ENCODE measurements at regions not wholly inside any gene's neighbourhood (a gene's known extent, or its start where the extent isn't known, plus 50 kb on each side); places are given as distances from the start of the nearest gene placed in this dataset.

- intact Hi-C loops (cut with DNase I; ENCODE audit: low total_unique reads): no loop called here
- in situ Hi-C loops (cut with MboI; ENCODE audit: low sequenced_read_pairs in 4 of 4): no loop called here
- no peak for DNase-seq
- TF ChIP-seq POLR2A (IDR thresholded peaks at IDR 0.05) (no peak), CTCF (IDR thresholded peaks at IDR 0.05 in 4 of 5, conservative IDR thresholded peaks at IDR 0.05 in 1 of 5) (no peak)
- H3K27ac ChIP-seq: no peak overlapping the region
- no peaks in the 10 kb centered on the region for H3K4me1 ChIP-seq
- no peak overlapping the region for H3K4me3 ChIP-seq
- no peaks in the 10 kb centered on the region for H3K36me3 ChIP-seq
- ATAC-seq: no peak
- no peaks in the 10 kb centered on the region for H3K27me3 ChIP-seq
- no peaks in the 10 kb centered on the region for H3K9me3 ChIP-seq
These were observed 181.0 kb upstream of the TBX3 start for GRCh38 chr12:114864837-114865551.

GRCh38 chr12:114863911-114864310 lies 179.9 kb upstream of the TBX3 start:
- Histone ChIP-seq H3K4me1 (no peaks in the 10 kb centered on the region), H3K27me3 (peaks cover 0 to 2% (median 0%) of the 10 kb centered on the region in 3 donors), H3K9me3 (no peaks in the 10 kb centered on the region), H3K36me3 (no peaks in the 10 kb centered on the region), H3K4me3 (no peak overlapping the region), H3K27ac (no peak overlapping the region)
- DNase-seq (no peak), ATAC-seq (no peak)
- in situ Hi-C loops (cut with MboI; ENCODE audit: low sequenced_read_pairs in 4 of 4) (no loop called here), intact Hi-C loops (cut with DNase I; ENCODE audit: low total_unique reads) (no loop called here)
- TF ChIP-seq POLR2A (IDR thresholded peaks at IDR 0.05) (no peak), CTCF (IDR thresholded peaks at IDR 0.05 in 4 of 5, conservative IDR thresholded peaks at IDR 0.05 in 1 of 5) (no peak)

DNA sequence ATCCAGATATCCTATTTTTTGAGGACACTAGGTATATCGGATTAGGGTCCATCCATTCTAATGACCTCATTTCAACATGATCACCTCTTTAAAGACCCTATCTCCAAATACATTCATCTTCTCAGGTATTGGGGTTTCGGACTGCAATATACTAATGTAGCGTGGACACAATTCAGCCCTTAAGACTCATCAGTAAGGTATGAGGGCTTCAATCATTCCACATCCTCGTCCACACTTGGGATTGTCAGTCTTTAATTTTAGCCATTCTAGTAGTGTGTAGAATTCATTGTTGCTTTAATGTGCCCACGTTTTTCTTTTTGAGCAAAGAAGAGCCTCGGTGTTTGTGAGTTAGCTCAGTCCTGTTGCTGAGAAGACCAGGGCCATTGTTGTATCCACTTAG lies 177.0 kb upstream of the TBX3 start:
- H3K4me3 ChIP-seq: no peak overlapping the region
- H3K27me3 ChIP-seq: peaks cover 0 to 2% (median 0%) of the 10 kb centered on the region in 3 donors
- no peak for TF ChIP-seq POLR2A (IDR thresholded peaks at IDR 0.05)
- TF ChIP-seq CTCF (IDR thresholded peaks at IDR 0.05 in 4 of 5, conservative IDR thresholded peaks at IDR 0.05 in 1 of 5): no peak
- no peaks in the 10 kb centered on the region for H3K9me3 ChIP-seq
- no peaks in the 10 kb centered on the region for H3K36me3 ChIP-seq
- intact Hi-C loops (cut with DNase I; ENCODE audit: low total_unique reads) (no loop called here), in situ Hi-C loops (cut with MboI; ENCODE audit: low sequenced_read_pairs in 4 of 4) (no loop called here)
- no peak for ATAC-seq
- no peak overlapping the region for H3K27ac ChIP-seq
- DNase-seq: no peak
- H3K4me1 ChIP-seq: no peaks in the 10 kb centered on the region

GRCh38 chr12:114858388-114859146 lies 174.6 kb upstream of the TBX3 start:
- in situ Hi-C loops (cut with MboI; ENCODE audit: low sequenced_read_pairs in 4 of 4): no loop called here
- H3K9me3 ChIP-seq: no peaks in the 10 kb centered on the region
- TF ChIP-seq POLR2A (IDR thresholded peaks at IDR 0.05) (no peak), CTCF (IDR thresholded peaks at IDR 0.05 in 4 of 5, conservative IDR thresholded peaks at IDR 0.05 in 1 of 5) (no peak)
- H3K27me3 ChIP-seq: peaks cover 0 to 2% (median 0%) of the 10 kb centered on the region in 3 donors
- ATAC-seq (no peak), DNase-seq (no peak)
- intact Hi-C loops (cut with DNase I; ENCODE audit: low total_unique reads): no loop called here
- no peaks in the 10 kb centered on the region for H3K4me1 ChIP-seq
- no peak overlapping the region for H3K4me3 ChIP-seq
- H3K27ac ChIP-seq: no peak overlapping the region
- H3K36me3 ChIP-seq: no peaks in the 10 kb centered on the region

Measured in gastrocnemius medialis (tissue), 4 donors.